HG02571 (cell line): ENCODE measurements at regions not wholly inside any gene's neighbourhood (a gene's known extent, or its start where the extent isn't known, plus 50 kb on each side); places are given as distances from the start of the nearest gene placed in this dataset.
"Not testable (repeated sequence)": the region's sequence is repeated elsewhere in the genome, so short reads cannot be mapped to it uniquely, and the experiment has no call there.

Experiments
- ATAC-seq: cut with Tn5 transposase; IDR thresholded peaks from one replicate; pipeline ENCODE4 v1.9.1; 2021; ENCODE audit warnings: mild to moderate bottlenecking, moderate library complexity; ENCODE audit not compliant: unreplicated experiment

DNA sequence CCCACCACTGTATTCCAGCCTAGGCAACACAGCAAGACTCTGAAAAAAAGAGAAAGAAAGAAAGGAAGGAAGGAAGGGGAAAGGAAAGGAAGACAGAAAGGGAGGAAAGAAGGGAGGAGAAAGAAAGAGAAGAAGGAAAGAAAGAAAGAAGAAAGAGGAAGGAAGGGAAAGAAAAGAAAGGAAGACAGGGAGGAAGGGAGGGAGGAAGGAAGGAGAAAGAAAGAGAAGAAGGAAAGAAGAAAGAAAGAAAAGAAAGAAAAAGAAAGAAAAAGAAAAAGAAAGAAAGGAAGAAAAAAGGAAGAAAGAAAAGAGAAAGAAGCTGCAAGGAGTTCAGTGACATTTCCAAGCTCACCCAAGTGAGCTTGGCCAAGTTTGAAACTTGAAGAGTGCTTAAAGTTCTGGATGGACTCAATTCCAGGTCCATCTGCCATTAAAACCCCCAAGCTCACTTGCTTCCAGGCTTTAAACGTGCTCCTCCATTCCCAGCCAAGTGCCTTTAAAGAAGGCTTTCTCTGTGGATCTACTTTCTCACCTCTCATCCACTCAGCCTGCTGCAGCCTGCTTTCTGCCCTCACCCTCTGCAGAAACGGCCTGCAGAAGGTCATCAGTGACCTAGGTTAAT is 101.5 kb downstream of the VCPKMT start:
- ATAC-seq = no peak

DNA sequence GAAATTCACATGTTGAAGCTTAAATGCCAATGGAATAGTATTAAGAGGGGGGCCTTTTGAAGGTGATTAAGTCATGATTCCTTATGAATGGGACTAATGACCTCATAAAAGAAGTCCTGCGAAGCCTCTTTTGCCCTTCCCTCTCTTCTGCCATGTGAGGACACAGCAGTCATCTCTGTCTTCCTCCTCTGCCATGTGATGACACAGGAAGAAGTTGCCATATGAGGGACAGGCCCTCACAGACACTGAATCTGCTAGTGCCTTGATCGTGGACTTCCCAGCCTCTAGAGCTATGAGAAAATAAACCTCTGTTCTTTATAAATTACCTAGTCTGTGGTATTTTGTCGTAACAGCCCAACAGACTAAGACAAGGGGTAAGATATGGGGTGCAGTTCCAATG is 100.7 kb downstream of the VCPKMT start:
- ATAC-seq = no peak

DNA sequence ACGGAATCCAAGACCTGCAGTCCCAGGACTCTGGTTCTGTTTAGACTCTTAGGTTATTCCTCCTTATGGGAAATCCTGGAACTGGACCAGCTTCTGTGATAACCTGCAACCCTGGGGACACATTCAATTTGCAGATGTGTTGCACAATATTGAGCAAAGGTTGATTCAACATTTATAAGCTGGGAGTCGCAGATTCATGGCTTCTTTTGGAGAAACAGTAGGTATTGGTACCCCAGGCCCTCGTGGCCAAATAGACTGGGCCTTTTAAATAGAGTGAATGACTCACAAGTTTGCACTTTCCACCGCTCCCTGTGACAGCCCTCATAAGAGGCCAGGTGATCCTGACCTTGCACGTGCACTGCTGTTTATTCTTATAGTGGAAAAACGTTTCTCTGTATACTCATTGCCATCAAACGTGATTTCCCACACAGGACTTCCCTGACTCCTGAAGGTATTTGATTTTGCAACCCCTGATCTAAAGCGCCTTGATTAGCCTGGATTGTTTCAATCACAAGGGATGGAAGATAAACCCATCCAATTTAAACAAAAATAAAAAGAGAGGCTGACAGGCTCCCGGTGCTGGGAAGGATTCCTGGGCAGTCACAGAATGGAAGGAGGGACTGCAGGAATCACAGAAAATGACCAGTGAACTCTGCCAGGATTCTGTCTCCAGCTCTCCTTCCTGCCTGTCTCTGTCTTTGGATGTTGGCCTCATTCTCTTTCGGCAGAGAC is 98.0 kb downstream of the VCPKMT start:
- ATAC-seq = no peak

DNA sequence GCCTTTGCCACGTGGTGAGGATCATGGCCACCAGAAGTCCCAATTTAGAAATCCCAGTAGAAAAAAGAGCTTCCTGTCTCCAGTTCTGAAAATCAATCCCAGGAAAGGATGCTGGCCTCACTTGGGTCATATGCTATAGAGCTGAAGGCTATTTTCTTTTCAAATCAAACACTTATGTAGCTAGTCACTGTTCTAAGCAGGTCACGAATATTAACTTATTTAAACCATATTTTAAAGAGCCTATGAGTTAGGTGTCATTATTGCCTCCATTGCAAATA is 97.5 kb downstream of the VCPKMT start:
- no peak for ATAC-seq

DNA sequence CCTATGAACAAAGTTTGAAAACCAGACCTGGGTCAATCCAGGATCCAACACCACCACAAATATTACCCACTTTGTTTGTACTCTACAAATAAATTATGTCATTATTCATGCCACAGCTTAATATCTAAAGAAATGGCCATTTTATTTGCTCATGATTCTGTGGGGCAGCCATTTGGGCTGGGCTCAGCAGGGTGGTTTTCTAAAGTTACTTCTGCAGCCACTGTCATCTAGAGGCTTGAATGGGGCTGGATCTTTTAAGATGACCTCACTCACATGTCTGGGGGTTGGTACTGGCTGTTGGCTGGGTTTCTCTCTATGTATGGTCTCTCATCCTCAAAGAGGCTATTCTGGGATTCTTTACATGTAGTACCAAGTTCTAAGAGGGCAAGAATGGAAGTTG is 96.2 kb downstream of the VCPKMT start:
- ATAC-seq = no peak

DNA sequence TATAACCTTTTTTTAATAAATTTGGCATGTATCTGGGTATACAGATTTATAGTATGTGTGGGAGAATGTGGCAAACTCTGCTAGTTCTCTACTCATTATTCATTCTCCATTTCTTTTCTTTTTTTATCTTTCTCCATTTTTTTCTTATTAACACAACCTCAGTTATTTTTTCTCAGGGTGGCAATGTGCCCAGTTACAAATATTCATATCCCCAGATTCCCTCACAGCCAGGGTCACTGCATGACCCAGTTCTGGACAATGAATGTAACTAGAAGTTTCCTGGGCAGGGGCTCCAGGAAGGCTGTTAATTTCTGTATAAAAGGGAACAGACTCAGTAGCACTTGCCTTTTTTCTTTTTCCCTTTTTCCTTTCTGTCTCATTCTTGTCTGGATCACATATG is 95.6 kb downstream of the VCPKMT start:
- ATAC-seq = no peak

DNA sequence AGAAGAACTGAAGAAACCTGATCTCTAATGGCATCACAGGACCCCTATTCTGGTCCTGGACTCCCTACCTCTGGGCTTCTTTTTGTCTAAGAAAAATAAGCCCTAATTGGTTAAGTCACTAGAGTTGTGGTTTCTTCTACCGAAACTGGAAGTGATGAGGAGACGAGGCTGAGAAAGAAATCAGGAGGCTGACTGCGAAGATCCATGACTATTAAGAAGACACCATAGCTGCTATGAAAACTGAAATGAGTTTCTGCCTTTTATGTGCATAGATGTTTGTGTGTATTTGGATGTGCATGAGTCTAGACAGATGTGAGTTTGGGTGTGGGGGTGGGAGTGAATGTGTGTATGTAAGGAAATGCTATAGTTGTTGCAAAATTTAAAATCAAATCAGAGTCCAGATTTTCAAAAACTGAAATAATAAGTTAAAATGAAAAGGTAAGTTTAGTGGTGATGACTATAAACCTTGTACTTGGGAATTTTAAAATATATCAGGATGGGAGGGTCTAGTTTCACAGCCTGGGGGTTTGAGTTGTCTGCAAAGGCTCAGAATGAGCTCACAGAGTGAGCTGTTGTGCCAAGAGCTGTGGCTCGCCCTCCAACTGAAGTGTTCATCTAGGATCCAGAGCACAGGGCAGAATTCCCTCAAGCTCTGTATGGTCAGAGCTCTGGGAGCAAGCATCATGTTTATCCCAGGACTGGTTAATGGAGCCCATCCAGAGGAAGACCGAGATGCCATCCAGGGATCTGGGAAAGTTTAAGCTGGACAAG is 94.9 kb downstream of the VCPKMT start:
- no peak for ATAC-seq

DNA sequence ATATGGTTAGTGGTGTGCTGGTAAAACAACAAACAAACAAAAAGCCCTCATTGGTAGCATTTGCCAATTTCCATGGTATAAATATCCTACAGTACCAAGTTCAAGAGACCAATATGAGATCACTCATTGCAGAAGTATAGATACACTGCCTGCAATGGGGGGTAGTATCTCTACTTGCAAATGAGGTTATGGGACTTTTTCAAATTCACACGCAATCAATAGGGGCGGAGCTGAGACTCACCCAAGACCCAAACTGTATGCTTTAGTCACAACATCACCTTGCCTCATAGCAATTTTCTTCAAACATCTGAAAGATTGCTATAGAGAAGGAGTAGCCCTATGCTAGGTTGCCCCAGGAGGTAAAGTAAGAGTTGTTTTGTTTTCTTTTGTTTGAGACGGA is 93.7 kb downstream of the VCPKMT start:
- no peak for ATAC-seq

DNA sequence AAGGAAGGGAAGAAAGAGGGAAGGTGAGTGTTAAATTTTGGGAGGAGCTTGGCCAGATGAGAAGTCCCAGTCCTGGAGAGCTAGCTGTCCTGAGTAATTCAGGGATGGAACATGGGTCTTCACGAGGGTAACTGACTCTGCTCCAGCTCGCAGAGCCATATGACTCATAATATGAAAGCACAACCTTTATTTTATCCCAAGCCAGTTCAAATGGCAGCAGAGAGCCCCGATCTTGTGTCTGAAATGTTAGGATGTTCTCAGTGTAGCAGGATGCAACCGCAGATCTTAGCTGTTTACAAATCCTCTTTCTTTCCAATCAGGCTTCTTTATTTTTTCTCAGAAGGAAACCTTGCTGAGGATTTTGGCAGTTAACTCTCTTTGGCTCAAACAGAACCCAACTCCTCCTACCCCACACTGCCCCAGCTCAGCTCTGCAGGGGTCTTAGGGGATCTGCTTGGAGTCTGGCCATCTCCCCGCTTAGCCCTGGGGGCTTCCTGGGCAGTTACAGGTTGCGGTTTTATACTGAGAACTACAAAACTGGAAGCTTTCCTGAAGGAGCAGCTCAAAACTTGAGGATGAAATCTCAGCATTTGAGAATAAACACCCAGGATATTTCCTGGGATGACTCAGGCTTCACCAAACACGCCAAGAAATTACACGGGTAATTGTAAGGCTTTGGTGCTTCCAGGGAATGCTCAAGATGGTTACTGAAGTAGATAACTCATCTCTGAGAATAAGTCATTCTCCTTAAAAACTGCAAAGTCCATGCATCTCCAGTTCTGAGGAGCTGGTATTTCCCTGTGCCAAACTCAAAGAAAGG is 92.5 kb downstream of the VCPKMT start:
- no peak for ATAC-seq

DNA sequence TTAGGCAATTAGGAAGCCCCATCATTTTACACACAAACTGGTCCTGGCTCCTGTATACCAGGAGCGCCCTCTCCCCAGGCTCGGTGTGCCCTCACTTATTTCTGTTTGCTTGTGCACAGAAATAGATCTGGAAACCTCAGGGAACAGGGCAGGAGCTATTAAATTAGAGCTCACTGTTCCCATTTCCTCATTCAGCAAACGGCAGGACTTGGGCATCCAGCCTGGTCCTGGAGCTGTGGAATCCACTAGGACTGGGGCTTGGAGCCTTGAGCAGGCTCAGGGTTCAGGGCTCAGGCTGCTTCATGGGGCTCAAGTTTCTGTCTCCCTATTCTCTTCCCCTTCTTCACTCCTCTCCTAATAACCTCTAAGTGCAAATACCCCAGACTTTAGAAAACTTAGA is 91.3 kb downstream of the VCPKMT start:
- no peak for ATAC-seq

DNA sequence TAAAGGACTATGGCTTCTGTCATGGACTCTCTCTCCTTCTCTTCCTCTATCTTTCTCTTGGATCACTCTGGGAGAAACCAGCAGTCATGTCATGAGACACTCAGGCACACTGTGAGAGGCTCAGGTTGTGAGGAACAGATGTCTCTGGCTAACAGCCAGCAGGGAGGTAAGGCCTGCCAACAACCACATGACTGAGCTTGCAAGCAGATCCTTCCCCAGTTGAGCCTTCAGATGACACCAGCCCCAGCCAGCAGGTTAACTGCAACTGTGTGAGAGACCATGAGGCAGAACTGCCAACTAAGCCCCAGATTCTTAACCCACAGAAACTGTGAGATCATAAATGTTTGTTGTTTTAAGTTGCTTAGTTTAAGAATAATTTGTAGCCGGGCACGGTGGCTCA is 90.6 kb downstream of the VCPKMT start:
- ATAC-seq = no peak

DNA sequence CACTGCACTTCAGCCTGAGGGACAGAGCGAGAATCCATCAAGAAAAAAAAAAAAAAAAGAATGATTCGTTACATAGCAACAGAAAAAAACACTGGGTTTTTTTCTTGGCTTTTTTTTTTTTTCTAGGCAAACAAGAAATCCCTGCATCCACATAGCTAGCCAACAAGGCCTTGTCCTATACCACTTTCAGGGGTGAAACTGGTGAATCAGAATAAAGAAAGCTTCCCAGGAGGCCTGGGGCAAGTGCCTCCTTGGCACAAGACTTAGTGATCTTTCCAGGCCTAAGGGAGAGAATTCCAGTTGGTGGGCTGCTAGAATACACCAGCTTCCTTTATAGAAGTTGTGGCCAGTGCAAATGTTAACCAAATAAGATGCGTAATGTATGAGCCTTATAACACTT is 90.0 kb downstream of the VCPKMT start:
- no peak for ATAC-seq

DNA sequence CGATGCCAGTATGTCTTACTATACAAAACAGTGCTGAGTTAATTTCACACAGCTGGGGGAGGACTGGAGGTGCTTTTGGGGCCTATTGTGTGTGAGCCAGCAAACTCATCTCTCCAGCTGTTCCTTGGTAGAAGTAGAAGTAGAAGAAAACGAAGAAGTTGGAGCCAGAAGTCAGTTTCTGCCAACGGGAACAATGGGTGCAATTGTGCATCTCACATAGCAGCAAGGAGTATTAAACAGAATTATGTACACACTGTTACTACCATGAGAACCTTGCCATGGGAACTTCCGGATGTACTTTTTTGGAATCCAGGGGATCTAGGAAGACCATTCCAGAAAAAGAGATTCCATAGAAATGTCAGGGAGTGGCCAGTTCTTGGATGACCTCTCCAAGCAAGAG is 88.6 kb downstream of the VCPKMT start:
- no peak for ATAC-seq

DNA sequence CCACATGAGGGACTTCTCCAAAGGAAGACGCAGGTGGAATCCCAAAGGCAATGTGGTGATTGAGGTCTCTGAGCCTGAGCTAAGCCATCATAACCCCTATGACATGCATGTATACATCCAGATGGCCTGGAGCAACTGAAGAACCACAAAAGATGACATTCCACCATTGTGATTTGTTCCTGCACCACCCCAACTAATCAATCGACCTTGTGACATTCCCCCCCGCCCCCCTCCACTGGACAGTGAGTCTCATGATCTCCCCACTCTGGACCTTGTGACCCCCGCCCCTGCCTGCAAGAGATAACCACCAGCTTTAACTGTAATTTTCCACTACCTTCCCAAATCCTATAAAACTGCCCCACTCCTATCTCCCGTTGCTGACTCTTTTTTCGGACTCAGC is 87.9 kb downstream of the VCPKMT start:
- no peak for ATAC-seq

DNA sequence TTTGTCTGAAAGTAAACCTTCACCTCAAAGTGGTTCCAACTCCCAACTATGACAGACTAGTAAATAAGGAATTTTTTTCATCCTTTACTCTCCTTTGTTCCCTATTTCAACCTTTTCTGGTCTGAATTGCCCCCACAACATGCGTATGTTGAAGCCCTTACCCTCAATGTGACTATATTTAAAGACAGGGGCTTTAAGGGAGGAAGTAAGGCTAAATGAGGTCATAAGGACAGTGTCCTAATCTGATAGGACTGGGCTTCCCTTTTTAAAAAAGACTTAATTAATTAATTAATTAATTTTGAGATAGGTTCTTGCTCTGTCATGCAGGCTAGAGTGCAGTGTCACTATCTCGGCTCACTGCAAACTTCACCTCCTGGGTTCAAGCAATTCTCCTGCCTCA is 86.3 kb downstream of the VCPKMT start:
- no peak for ATAC-seq

DNA sequence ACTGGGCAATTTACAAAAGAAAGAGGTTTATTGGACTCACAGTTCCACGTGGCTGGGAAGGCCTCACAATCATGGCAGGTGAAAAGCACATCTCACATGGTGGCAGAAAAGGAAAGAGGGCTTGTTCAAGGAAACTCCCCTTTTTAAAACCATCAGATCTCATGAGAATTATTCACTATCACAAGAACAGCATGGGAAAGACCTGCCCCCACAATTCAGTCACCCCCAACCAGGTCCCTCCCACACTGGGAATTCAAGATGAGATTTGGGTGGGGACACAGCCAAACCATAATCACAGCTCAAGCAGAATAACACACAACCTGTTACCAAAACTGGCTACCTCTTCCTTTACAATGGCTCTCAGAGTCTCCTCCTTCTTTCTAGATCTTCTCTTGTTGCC is 85.5 kb downstream of the VCPKMT start:
- ATAC-seq = not testable (repeated sequence)

DNA sequence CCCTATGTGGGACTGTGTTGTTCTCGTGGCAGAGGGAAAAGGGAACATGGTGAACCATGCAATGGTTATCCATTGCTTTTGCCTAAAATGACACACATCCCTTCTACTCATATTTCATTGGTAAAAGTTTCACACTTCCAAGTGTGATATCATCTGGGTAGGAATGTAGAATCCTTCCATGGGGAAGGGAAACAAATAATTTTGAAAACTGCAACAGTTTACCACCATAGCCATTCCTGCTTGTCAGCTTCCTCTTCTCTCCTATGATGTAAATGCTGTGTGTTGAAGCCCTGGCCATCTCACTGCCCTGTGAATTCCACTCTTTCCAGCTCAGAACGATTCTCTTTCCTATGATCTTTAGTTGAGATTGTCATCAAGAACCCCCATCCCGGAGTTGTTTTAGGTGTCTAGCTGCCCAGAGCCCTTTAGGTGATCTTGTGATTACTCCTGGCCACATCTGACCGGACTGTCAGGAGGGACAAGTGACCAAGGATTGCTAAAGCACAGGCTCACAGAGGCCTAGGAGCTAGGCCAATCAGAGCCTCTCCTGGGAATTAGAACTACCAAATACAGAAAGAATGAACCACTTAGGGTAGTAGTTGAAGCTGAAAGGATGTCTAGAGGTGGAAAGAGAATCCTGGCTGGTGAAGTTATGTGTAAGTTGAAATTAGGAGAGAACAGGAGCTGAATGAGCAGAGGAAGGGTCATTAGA is 84.6 kb downstream of the VCPKMT start:
- no peak for ATAC-seq

DNA sequence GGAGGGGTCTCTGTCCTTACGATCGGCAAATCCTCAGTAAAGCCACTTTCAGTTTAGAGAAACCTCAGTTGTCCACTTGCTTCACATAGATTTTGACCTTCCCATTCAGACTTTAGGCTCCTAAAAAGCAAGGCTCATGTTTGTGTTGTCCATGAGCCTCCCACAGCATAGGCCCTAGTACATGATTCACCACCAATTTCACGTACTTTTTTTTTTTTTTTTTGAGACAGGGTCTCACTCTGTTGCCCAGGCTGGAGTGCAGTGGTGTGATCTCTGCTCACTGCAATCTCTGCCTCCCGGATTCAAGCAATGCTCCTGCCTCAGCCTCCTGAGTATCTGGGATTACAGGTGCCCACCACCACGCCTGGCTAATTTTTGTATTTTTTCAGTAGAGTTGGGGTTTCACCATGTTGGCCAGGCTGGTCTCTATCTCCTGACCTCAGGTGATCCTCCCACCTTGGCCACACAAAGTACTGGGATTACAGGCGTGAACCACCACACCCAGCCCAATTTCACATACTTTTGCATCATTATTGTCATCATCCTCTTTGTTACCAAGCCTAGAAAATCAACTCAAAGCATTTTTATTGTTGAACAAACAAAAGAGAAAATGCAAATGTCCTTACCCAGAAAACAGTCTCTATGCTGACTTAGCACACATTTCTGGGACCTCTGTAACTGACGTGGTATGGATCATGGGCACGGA is 83.8 kb downstream of the VCPKMT start:
- not testable (repeated sequence) for ATAC-seq

DNA sequence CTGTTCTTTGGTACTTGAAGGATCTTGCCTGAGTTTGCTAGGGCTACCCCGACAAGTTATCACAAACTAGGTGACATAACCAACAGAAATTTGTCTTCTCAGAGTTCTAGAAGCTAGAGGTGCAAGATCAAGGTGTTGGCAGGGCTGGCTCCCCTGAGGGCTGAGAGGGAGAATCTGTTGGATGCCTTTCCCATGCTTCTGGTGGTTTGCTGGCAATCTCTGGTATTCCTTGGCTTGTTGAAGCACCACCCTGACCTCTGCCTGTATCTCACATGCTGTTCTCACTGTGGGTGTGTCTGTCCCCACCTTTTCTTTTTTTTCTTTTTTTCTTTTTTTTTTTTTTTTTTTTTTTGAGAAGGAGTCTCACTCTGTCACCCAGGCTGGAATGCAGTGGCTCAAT is 81.2 kb downstream of the VCPKMT start:
- no peak for ATAC-seq

DNA sequence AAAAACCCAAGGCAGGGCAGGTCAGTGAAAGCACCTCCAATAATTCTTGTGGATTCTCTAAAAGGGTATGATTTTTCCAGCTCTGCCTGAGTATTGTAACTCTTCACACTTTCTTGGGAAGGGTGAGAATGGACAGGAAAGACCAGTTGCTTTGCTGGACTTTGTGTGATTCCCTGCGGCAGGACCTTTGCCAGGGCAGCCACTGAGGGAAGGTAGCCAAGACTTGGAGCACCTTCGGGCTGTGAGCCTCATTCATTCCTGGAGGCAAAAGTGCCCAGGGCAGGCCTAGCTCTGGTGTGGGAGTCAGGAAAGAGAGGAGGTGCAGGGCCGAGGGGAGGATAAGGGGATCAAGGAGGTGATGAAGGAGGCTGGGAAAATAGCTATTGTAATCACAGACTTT is 80.2 kb downstream of the VCPKMT start:
- no peak for ATAC-seq
